A673 (cell line): ENCODE measurements at regions not wholly inside any gene's neighbourhood (a gene's known extent, or its start where the extent isn't known, plus 50 kb on each side); places are given as distances from the start of the nearest gene placed in this dataset.

Experiments
- EZH2 ChIP-seq: fragments of 200-600 bp; sonication (generic); IDR thresholded peaks from 2 replicates; pipeline ENCODE4 v1.6.1; 2017; ENCODE audit warnings: borderline replicate concordance, low read depth, mild to moderate bottlenecking, mixed read lengths, antibody characterized with exemption, low read length; ENCODE audit not compliant: poor library complexity, severe bottlenecking
- TF ChIP-seq, protein P1 (sequence below): fragments of 300-800, 200-600 bp; sonication (generic); conservative IDR thresholded peaks from 2 replicates; pipeline ENCODE4 v1.5.1; 2017; ENCODE audit warnings: low read depth, mild to moderate bottlenecking, antibody characterized with exemption, low read length, moderate library complexity, mixed read lengths

DNA sequence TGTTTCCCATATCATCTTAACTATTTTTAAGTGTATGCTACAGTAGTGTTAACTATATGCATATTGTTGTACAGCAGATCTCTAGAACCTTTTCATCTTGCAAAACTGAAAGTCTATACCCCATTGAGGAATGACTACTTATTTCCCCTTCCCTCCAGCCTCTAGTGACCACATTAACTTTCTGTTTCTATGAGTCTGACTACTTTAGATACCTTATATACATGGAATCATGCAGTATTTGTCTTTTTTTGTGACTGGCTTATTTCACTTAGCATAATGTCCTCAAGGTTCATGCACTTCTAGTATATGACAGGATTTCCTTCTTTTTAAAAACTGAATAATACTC lies 96.5 kb upstream of the BTG3 start:
- TF ChIP-seq, protein P1, sequence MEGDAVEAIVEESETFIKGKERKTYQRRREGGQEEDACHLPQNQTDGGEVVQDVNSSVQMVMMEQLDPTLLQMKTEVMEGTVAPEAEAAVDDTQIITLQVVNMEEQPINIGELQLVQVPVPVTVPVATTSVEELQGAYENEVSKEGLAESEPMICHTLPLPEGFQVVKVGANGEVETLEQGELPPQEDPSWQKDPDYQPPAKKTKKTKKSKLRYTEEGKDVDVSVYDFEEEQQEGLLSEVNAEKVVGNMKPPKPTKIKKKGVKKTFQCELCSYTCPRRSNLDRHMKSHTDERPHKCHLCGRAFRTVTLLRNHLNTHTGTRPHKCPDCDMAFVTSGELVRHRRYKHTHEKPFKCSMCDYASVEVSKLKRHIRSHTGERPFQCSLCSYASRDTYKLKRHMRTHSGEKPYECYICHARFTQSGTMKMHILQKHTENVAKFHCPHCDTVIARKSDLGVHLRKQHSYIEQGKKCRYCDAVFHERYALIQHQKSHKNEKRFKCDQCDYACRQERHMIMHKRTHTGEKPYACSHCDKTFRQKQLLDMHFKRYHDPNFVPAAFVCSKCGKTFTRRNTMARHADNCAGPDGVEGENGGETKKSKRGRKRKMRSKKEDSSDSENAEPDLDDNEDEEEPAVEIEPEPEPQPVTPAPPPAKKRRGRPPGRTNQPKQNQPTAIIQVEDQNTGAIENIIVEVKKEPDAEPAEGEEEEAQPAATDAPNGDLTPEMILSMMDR = no peak
- TF ChIP-seq EZH2 = no peak
